Stomach (tissue), 4 donors: ENCODE measurements at regions not wholly inside any gene's neighbourhood (a gene's known extent, or its start where the extent isn't known, plus 50 kb on each side); places are given as distances from the start of the nearest gene placed in this dataset.

Source experiments
- CTCF ChIP-seq, 7 experiments: fragments of 450-650 bp in 4 of 7; fragments of 200-600 bp in 3 of 7; sonication (generic) in 3 of 7; IDR thresholded peaks; one replicate each; pipeline ENCODE4 v1.5.1; 2016 to 2019; ENCODE audit warnings: antibody characterized with exemption in 7 of 7, control low read depth in 2 of 7, mild to moderate bottlenecking in 1 of 7
- EP300 ChIP-seq: sonication (generic); formaldehyde crosslinking; IDR thresholded peaks from one replicate; pipeline ENCODE4 v1.6.1; 2017; ENCODE audit warnings: antibody characterized with exemption
- POLR2A ChIP-seq, 4 donors: fragments of 450-650 bp; IDR thresholded peaks; one replicate each; pipeline ENCODE4 v1.6.1; 2016; ENCODE audit warnings: antibody characterized with exemption in 4 of 4, control low read depth in 2 of 4, mild to moderate bottlenecking in 1 of 4, moderate library complexity in 1 of 4
- POLR2AphosphoS5 ChIP-seq, 3 donors: sonication (generic); formaldehyde crosslinking; IDR thresholded peaks; one replicate each; pipeline ENCODE4 v1.6.1; 2016; ENCODE audit warnings: antibody characterized with exemption in 3 of 3

- TF ChIP-seq CTCF (IDR thresholded peaks at IDR 0.05): no peak
- TF ChIP-seq POLR2A (IDR thresholded peaks at IDR 0.05): no peak
- TF ChIP-seq POLR2AphosphoS5 (IDR thresholded peaks at IDR 0.05): no peak
- TF ChIP-seq EP300: no peak
Observed at GRCh38 chr9:38326122-38326521, 66.4 kb upstream of the ALDH1B1 start.
